IMR-90 (cell line): ENCODE measurements at regions not wholly inside any gene's neighbourhood (a gene's known extent, or its start where the extent isn't known, plus 50 kb on each side); places are given as distances from the start of the nearest gene placed in this dataset.

Experiments
- ATAC-seq: fragments of 200-7000 bp; cut with Tn5 transposase; 2 replicates; pipeline ENCODE4 v1.9.1; 2020; ENCODE audit warnings: low read depth, mild to moderate bottlenecking, moderate library complexity
- BruUV-seq: library from RNA; stranded (reverse); fragments of 400-500 nt; replicated peaks from 2 replicates; lab custom pipeline; 2021; lab: Mats Ljungman, UMichigan
- CTCF ChIA-PET: fragments of 300-600 bp; formaldehyde crosslinking; extraction: SDS; loops from one replicate; lab custom pipeline; 2021; ENCODE audit warnings: antibody characterized with exemption; lab: Yijun Ruan, JAX
- POLR2A ChIA-PET: fragments of 300-600 bp; sonication (Branson Sonifier 250); formaldehyde crosslinking; loops from one replicate; lab custom pipeline; 2022; ENCODE audit warnings: antibody characterized with exemption; ENCODE audit not compliant: unreplicated experiment; lab: Charles Lee
- DNase-seq: peaks from one replicate; pipeline ENCODE4 v3.0.0; 2013
- H2AFZ ChIP-seq: replicated peaks from 2 replicates; pipeline ENCODE3; 2013; ENCODE audit warnings: low read length, mild to moderate bottlenecking; ENCODE audit not compliant: poor library complexity
- H2AK5ac ChIP-seq: 2 replicates; pipeline ENCODE4 v1.6.1; 2013; ENCODE audit warnings: low read depth, low read length, inconsistent platforms
- H2AK9ac ChIP-seq: replicated peaks from 2 replicates; pipeline ENCODE3; 2013; ENCODE audit warnings: mild to moderate bottlenecking, low read depth, low read length, moderate library complexity; ENCODE audit not compliant: poor library complexity
- H2BK120ac ChIP-seq: 2 replicates; pipeline ENCODE4 v1.6.1; 2013; ENCODE audit warnings: low read depth, low read length, inconsistent platforms
- H2BK15ac ChIP-seq: 3 replicates; pipeline ENCODE4 v1.6.1; 2013; ENCODE audit warnings: low read depth, low read length, inconsistent platforms
- H2BK20ac ChIP-seq: 2 replicates; pipeline ENCODE4 v1.6.1; 2013; ENCODE audit warnings: low read depth, mild to moderate bottlenecking, inconsistent platforms, low read length, moderate library complexity
- H2BK5ac ChIP-seq: 2 replicates; pipeline ENCODE4 v1.6.1; 2013; ENCODE audit warnings: mild to moderate bottlenecking, low read depth, low read length, inconsistent platforms; ENCODE audit not compliant: poor library complexity, severe bottlenecking
- H3K14ac ChIP-seq: replicated peaks from 2 replicates; pipeline ENCODE4 v1.6.1; 2013; ENCODE audit warnings: low read depth, low read length, inconsistent platforms
- H3K18ac ChIP-seq: 2 replicates; pipeline ENCODE4 v1.6.1; 2013; ENCODE audit warnings: low read depth, low read length, control low read depth
- H3K23ac ChIP-seq: 2 replicates; pipeline ENCODE4 v1.6.1; 2013; ENCODE audit warnings: low read depth, low read length, inconsistent platforms
- H3K27ac ChIP-seq: 2 replicates; pipeline ENCODE4 v1.5.1; 2013; ENCODE audit warnings: mild to moderate bottlenecking, control low read depth, low read length; ENCODE audit not compliant: insufficient read depth
- H3K27me3 ChIP-seq: 2 replicates; pipeline ENCODE4 v1.6.1; 2013; ENCODE audit warnings: low read length; ENCODE audit not compliant: control insufficient read depth, insufficient read depth
- H3K36me3 ChIP-seq: 2 replicates; pipeline ENCODE4 v1.6.1; 2013; ENCODE audit warnings: low read length, mixed read lengths; ENCODE audit not compliant: control insufficient read depth, insufficient read depth
- H3K4ac ChIP-seq: 2 replicates; pipeline ENCODE4 v1.6.1; 2013; ENCODE audit warnings: low read depth, low read length, inconsistent platforms
- H3K4me1 ChIP-seq: 2 replicates; pipeline ENCODE4 v1.6.1; 2013; ENCODE audit warnings: low read length, mixed read lengths; ENCODE audit not compliant: control insufficient read depth, insufficient read depth
- H3K4me2 ChIP-seq: 2 replicates; pipeline ENCODE4 v1.6.1; 2013; ENCODE audit warnings: low read depth, mild to moderate bottlenecking, control low read depth, low read length, moderate library complexity
- H3K4me3 ChIP-seq: 2 replicates; pipeline ENCODE4 v1.5.1; 2013; ENCODE audit warnings: low read depth, mild to moderate bottlenecking, control low read depth, low read length, moderate library complexity; ENCODE audit not compliant: insufficient read depth
- H3K56ac ChIP-seq: 2 replicates; pipeline ENCODE4 v1.6.1; 2013; ENCODE audit warnings: low read length, inconsistent platforms; ENCODE audit not compliant: insufficient read depth; ENCODE audit errors: extremely low read depth
- H3K79me1 ChIP-seq, 2 experiments: 2 replicates each; pipeline ENCODE4 v1.6.1; 2013; ENCODE audit warnings: low read length in 2 of 2, inconsistent platforms in 1 of 2, low read depth in 1 of 2
- H3K9ac ChIP-seq: 2 replicates; pipeline ENCODE4 v1.6.1; 2013; ENCODE audit warnings: low read depth, low read length, control low read depth
- H3K9me1 ChIP-seq: 2 replicates; pipeline ENCODE4 v1.6.1; 2013; ENCODE audit warnings: low read length, inconsistent platforms; ENCODE audit not compliant: insufficient read depth
- H3K9me3 ChIP-seq: 2 replicates; pipeline ENCODE4 v1.6.1; 2013; ENCODE audit warnings: low read length; ENCODE audit not compliant: control insufficient read depth, insufficient read depth
- H4K20me1 ChIP-seq: 2 replicates; pipeline ENCODE4 v1.6.1; 2013; ENCODE audit warnings: low read length, inconsistent platforms; ENCODE audit not compliant: insufficient read depth
- H4K5ac ChIP-seq: 2 replicates; pipeline ENCODE4 v1.6.1; 2013; ENCODE audit warnings: mild to moderate bottlenecking, low read depth, low read length, control low read depth
- H4K8ac ChIP-seq, 2 experiments: 2 replicates each; pipeline ENCODE4 v1.6.1; 2013; ENCODE audit warnings: low read depth in 2 of 2, low read length in 2 of 2, control low read depth in 1 of 2, inconsistent platforms in 1 of 2
- H4K91ac ChIP-seq: 2 replicates; pipeline ENCODE4 v1.6.1; 2013; ENCODE audit warnings: low read depth, low read length, inconsistent platforms; ENCODE audit not compliant: insufficient read depth
- BHLHE40 ChIP-seq: fragments of 150-350 bp; IDR thresholded peaks from 2 replicates; pipeline ENCODE4 v1.6.1; 2016; ENCODE audit warnings: mild to moderate bottlenecking, low read depth, low read length
- CEBPB ChIP-seq: IDR thresholded peaks from 2 replicates; pipeline ENCODE4 v1.6.1; 2012; ENCODE audit warnings: low read depth, low read length, improper control_type of control experiment
- CHD1 ChIP-seq: IDR thresholded peaks from 2 replicates; pipeline ENCODE4 v1.6.1; 2012; ENCODE audit warnings: low read depth, low read length, improper control_type of control experiment
- ELK1 ChIP-seq: fragments of 150-350 bp; IDR thresholded peaks from 2 replicates; pipeline ENCODE4 v1.6.1; 2016; ENCODE audit warnings: low read depth, mild to moderate bottlenecking, low read length, moderate library complexity, borderline replicate concordance
- FOS ChIP-seq: fragments of 150-350 bp; IDR thresholded peaks from 2 replicates; pipeline ENCODE4 v1.6.1; 2016; ENCODE audit warnings: low read depth, low read length
- MAFK ChIP-seq: IDR thresholded peaks from 2 replicates; pipeline ENCODE4 v1.6.1; 2012; ENCODE audit warnings: low read depth, low read length, improper control_type of control experiment
- MAZ ChIP-seq: IDR thresholded peaks from 2 replicates; pipeline ENCODE4 v1.6.1; 2012; ENCODE audit warnings: low read depth, mild to moderate bottlenecking, low read length, improper control_type of control experiment, moderate library complexity, borderline replicate concordance
- MXI1 ChIP-seq: IDR thresholded peaks from 2 replicates; pipeline ENCODE4 v1.6.1; 2012; ENCODE audit warnings: low read depth, mild to moderate bottlenecking, low read length, moderate library complexity, borderline replicate concordance
- NFE2L2 ChIP-seq: fragments of 150-350 bp; IDR thresholded peaks from 2 replicates; pipeline ENCODE4 v1.6.1; 2016; ENCODE audit warnings: low read depth, mild to moderate bottlenecking, low read length
- POLR2A ChIP-seq: IDR thresholded peaks from 2 replicates; pipeline ENCODE4 v1.6.1; 2012; ENCODE audit warnings: mild to moderate bottlenecking, low read depth, low read length
- RAD21 ChIP-seq: IDR thresholded peaks from 2 replicates; pipeline ENCODE4 v1.6.1; 2012; ENCODE audit warnings: low read length, improper control_type of control experiment
- RCOR1 ChIP-seq: IDR thresholded peaks from 2 replicates; pipeline ENCODE4 v1.6.1; 2012; ENCODE audit warnings: mild to moderate bottlenecking, low read length, improper control_type of control experiment; ENCODE audit not compliant: insufficient replicate concordance
- RFX5 ChIP-seq: IDR thresholded peaks from 2 replicates; pipeline ENCODE4 v1.8.0; 2012; ENCODE audit warnings: low read depth, mild to moderate bottlenecking, low read length, moderate library complexity
- SMC3 ChIP-seq: fragments of 150-350 bp; IDR thresholded peaks from 2 replicates; pipeline ENCODE4 v1.6.1; 2016; ENCODE audit warnings: low read depth, mild to moderate bottlenecking, antibody characterized with exemption, low read length, moderate library complexity
- WGBS, 2 experiments: methylation state at CpG; one replicate each; pipeline versions ENCODE4 v1.1.5 to v1.1.7; 2013; ENCODE audit warnings: missing lambda C conversion rate in 2 of 2; ENCODE audit not compliant: insufficient read length in 1 of 2; ENCODE audit errors: extremely low coverage in 2 of 2; 5-methylcytosine and 5-hydroxymethylcytosine counted together
- dilution Hi-C: fragments of 300-500 bp; cut with HindIII; formaldehyde crosslinking; loops from one replicate; pipeline ENCODE4 v1.14.3; 2018; ENCODE audit warnings: low sequenced_read_pairs; ENCODE audit not compliant: unreplicated experiment
- in situ Hi-C: fragments of 300-500 bp; cut with MboI; formaldehyde crosslinking; loops from 3 replicates; pipeline ENCODE4 v1.14.3; 2019; ENCODE audit warnings: low sequenced_read_pairs, inconsistent platforms, mixed read lengths
- intact Hi-C: fragments of 100-400 bp; cut with micrococcal nuclease; formaldehyde crosslinking; loops from 2 replicates; pipeline ENCODE4 v1.10.0; 2022
- TF ChIP-seq, protein P1 (sequence below): conservative IDR thresholded peaks from 2 replicates; pipeline ENCODE4 v1.5.1; 2012; ENCODE audit warnings: mild to moderate bottlenecking, low read depth, low read length, improper control_type of control experiment
- TF ChIP-seq, protein P2 (sequence below): fragments of 150-350 bp; IDR thresholded peaks from 2 replicates; pipeline ENCODE4 v1.6.1; 2017; ENCODE audit warnings: mild to moderate bottlenecking, antibody characterized with exemption, low read length, low read depth

DNA sequence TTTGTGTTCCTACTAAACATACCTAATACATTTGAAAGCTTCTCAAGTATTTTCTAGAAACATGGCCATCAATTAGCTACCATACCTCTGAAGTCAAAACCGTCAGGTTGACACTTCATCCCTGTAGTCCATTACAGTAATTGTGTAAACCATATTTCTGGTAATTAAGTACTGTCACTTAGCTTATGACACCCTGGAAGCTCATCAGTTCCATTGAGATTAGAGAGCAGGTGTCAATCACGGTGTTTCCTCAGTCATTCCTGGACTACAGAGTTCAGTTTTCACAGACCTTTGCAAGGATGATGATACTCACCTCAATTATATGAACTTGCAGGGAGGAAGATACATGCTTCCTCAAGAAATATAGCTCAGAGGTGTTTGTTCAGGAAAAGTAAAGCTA is 552.0 kb downstream of the SI start:
- H3K27me3 ChIP-seq: no peaks in the 10 kb centered on the region
- H4K5ac ChIP-seq: no peak overlapping the region
- no peaks in the 10 kb centered on the region for H3K79me1 ChIP-seq
- no peak overlapping the region for H3K14ac ChIP-seq
- H2BK120ac ChIP-seq: no peak overlapping the region
- no peak overlapping the region for H3K27ac ChIP-seq
- no TSS peak for BruUV-seq
- no peak overlapping the region for H2AK9ac ChIP-seq
- no CpG with 5 or more reads among the region's 2 CpGs for WGBS, 2 experiments
- dilution Hi-C loops: no loop called here
- no peak for ATAC-seq
- no peak overlapping the region for H3K4me2 ChIP-seq
- H4K20me1 ChIP-seq: no peaks in the 10 kb centered on the region
- no peak overlapping the region for H3K23ac ChIP-seq
- peaks cover 24% of the 10 kb centered on the region for H3K9me3 ChIP-seq
- no peaks in the 10 kb centered on the region for H3K9me1 ChIP-seq
- H2BK20ac ChIP-seq: no peak overlapping the region
- H3K36me3 ChIP-seq: no peaks in the 10 kb centered on the region
- no peak overlapping the region for H3K4me3 ChIP-seq
- no peak overlapping the region for H2BK15ac ChIP-seq
- no peak for DNase-seq
- CTCF ChIA-PET: interaction anchor here (0.5 kb wide), 1 partner anchor 463 kb away, joined by 3 read pairs; no protein-coding TSS in a partner anchor
- no peak overlapping the region for H3K56ac ChIP-seq
- intact Hi-C loops: no loop called here
- no peak overlapping the region for H3K4ac ChIP-seq
- no peak overlapping the region for H2AFZ ChIP-seq
- H2BK5ac ChIP-seq: no peak overlapping the region
- in situ Hi-C loops: no loop called here
- TF ChIP-seq CHD1 (no peak), ELK1 (no peak), FOS (no peak), MAZ (no peak), NFE2L2 (no peak), POLR2A (no peak), SMC3 (no peak), RFX5 (no peak), MAFK (no peak), BHLHE40 (no peak), MXI1 (no peak), CEBPB (no peak), RCOR1 (no peak), RAD21 (no peak)
- TF ChIP-seq, protein P1, sequence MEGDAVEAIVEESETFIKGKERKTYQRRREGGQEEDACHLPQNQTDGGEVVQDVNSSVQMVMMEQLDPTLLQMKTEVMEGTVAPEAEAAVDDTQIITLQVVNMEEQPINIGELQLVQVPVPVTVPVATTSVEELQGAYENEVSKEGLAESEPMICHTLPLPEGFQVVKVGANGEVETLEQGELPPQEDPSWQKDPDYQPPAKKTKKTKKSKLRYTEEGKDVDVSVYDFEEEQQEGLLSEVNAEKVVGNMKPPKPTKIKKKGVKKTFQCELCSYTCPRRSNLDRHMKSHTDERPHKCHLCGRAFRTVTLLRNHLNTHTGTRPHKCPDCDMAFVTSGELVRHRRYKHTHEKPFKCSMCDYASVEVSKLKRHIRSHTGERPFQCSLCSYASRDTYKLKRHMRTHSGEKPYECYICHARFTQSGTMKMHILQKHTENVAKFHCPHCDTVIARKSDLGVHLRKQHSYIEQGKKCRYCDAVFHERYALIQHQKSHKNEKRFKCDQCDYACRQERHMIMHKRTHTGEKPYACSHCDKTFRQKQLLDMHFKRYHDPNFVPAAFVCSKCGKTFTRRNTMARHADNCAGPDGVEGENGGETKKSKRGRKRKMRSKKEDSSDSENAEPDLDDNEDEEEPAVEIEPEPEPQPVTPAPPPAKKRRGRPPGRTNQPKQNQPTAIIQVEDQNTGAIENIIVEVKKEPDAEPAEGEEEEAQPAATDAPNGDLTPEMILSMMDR: no peak
- TF ChIP-seq, protein P2, sequence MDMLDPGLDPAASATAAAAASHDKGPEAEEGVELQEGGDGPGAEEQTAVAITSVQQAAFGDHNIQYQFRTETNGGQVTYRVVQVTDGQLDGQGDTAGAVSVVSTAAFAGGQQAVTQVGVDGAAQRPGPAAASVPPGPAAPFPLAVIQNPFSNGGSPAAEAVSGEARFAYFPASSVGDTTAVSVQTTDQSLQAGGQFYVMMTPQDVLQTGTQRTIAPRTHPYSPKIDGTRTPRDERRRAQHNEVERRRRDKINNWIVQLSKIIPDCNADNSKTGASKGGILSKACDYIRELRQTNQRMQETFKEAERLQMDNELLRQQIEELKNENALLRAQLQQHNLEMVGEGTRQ: no peak
- no peak overlapping the region for H2AK5ac ChIP-seq
- no peaks in the 10 kb centered on the region for H3K4me1 ChIP-seq
- no peak overlapping the region for H3K9ac ChIP-seq
- H4K91ac ChIP-seq: no peak overlapping the region
- POLR2A ChIA-PET: no interaction called here
- no peak overlapping the region for H3K18ac ChIP-seq
- H4K8ac ChIP-seq: no peak overlapping the region
